Myocyte (in vitro differentiated cells): ENCODE measurements at regions not wholly inside any gene's neighbourhood (a gene's known extent, or its start where the extent isn't known, plus 50 kb on each side); places are given as distances from the start of the nearest gene placed in this dataset.

Experiments used
- DNase-seq: peaks from one replicate; pipeline ENCODE4 v3.0.0-alpha.2; 2012; ENCODE audit warnings: low read depth

DNA sequence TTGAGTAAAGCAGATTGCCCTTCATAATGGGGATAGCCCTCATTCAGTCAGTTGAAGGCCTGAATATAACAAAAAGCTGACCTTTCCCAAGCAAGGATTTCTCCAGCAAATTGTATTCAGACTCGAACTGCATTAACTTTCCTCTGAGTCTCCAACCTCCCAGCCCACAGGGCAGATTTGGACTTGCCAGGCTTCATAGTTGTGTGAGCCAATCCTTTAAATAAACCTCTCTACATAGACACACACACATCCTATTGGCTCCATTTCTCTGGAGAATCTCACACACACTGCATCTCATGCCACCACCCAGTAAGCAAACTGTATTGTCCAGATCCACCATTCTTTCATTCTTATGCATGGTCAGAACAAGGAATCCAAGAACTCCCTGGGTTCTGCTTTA lies 225.1 kb downstream of the MPDZ start:
- no peak for DNase-seq
